NCI-H82 treated with DMSO at 0.1 percent for 48 hours (cell line): ENCODE measurements at regions not wholly inside any gene's neighbourhood (a gene's known extent, or its start where the extent isn't known, plus 50 kb on each side); places are given as distances from the start of the nearest gene placed in this dataset.
"Not testable (repeated sequence)": the region's sequence is repeated elsewhere in the genome, so short reads cannot be mapped to it uniquely, and the experiment has no call there.

Source experiments
- DNase-seq: peaks from one replicate; lab custom pipeline; 2025; ENCODE audit not compliant: unreplicated experiment; lab: John Stamatoyannopoulos, UW

- no peak for DNase-seq
These were observed 259.0 kb upstream of the HS3ST1 start for GRCh38 chr4:11687727-11688126.

- no peak for DNase-seq
These were observed 256.8 kb upstream of the HS3ST1 start for GRCh38 chr4:11685481-11685880.

DNA sequence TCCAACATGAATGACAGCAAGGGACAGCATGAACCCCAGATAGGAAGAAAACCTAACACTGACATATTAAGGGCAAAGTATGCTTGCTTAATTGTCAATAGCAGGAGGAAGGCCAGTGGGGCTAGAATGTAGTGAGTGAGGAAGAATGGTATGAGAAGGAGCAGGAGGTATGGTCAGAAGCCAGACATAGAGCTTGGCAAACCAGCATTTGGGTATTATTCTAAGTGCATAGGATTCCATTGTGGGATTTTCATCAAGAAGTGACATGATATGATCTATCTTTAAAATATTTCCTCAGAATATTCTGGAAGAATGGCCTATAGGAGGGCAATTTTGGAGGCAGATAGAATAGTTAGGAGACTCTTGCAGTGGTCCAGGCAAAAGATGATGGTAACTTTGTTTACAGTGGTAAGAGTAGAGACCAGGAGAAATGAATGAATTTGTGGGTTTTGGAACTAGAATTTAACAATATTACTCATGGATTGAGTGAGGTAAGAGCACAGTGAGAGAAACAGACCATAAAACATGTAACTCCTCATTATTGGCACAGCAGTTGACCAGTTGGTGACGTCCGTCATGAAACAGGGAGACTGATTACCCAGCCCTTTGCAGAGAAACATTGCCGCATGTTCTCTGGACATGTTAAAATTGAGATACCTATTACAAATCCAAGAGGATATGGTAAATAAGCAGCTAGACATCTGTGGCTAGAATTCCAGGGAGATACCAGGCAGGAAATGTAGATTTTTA is 246.5 kb upstream of the HS3ST1 start:
- no peak for DNase-seq

- no peak for DNase-seq
These were observed 241.6 kb upstream of the HS3ST1 start for GRCh38 chr4:11670304-11670703.

DNA sequence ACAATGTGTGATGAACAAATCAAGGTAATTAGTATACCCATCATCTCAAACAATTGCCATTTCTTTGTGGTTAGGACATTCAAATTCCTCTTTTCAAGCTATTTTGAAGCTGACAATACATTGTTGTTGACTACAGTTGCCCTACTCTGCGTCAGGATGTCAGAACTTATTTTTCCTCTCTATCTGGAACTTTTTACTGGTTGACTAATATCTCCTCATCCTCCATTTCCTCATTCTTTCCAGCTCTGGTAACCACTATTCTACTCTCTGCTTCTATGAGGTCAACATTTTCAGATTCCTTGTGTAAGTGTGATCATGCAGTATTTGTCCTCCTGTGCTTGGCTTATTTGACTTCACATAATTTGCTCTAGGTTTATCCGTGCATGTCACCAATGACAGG is 240.5 kb upstream of the HS3ST1 start:
- no peak for DNase-seq

GRCh38 chr4:11663114-11663513 is 234.4 kb upstream of the HS3ST1 start:
- DNase-seq: no peak

DNA sequence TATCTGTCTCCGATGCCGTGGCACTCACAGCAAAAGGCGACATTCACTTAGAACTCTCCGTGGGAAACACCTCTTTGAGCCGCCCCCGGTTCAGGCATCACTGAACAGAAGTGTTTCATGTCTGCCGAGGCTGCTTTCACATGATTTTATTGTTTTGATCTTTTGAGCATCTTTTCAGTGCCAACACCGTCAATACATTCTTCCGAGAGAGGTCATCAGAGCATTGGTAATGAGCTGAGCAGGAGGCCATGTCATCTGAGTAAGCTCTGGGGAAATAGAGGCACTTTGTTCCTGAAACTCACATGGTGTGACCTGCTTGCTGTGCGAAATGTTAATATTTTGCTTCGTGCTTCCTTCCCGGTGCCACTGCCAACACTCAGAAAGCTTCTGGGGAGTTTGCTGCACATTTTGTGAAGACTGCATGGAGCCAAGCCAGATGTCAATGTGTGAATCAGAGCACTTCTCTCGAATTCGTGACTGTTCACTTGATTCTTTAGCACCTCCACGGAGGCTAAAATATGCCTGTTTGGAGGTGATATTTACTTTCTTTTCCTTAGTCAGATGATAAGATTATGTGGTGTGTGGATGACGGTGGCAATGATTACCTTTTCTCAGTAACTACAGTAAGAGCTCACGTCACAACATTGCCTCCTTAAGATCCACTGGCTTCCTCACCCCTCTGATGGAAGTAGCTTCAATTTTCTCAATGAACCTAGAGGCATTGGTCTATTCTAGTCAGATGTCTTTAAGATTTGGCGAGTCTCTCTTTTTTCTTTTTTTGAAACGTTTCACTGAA is 222.3 kb upstream of the HS3ST1 start:
- no peak for DNase-seq

GRCh38 chr4:11647433-11647832 is 218.7 kb upstream of the HS3ST1 start:
- DNase-seq: no peak

- not testable (repeated sequence) for DNase-seq
These were observed 214.4 kb upstream of the HS3ST1 start for GRCh38 chr4:11643081-11643480.

DNA sequence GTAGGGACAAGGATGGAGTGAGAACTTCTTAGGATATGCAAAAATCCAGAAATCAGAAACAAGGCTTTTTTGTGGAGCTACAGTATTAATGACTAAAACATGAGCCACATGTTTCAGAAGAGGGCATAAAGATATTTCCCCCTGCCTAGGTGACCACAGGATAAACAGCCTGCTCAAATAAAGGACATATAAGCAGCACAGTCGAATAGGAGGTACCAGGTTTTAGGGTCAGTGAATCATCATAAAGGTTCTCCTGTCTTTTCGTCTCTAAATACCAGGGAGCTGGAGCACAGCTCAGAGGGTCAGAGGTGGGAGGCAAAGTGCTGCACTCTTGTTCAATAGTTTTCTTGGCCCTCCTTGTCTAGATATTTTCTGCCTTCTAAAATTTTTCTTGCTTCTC is 211.9 kb upstream of the HS3ST1 start:
- DNase-seq: no peak

DNA sequence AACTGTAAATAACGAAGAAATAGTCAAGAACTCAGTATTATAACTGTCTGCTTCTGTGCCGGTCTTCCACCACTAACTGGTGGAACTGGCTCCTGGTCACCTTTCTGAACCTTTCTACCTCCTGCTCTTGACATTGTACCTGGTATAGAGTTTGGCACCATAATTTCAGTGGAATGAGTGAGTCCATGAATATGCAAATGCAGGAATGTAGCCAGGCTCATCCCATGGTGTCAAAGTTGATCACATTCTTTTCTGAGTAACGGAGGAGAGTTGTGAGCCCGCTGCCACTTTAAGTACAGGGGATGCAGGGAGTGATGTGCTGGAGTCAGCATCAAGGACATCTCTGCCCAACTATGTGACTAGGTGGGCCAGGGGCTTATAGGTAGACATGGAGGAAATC is 207.9 kb upstream of the HS3ST1 start:
- DNase-seq: no peak

DNA sequence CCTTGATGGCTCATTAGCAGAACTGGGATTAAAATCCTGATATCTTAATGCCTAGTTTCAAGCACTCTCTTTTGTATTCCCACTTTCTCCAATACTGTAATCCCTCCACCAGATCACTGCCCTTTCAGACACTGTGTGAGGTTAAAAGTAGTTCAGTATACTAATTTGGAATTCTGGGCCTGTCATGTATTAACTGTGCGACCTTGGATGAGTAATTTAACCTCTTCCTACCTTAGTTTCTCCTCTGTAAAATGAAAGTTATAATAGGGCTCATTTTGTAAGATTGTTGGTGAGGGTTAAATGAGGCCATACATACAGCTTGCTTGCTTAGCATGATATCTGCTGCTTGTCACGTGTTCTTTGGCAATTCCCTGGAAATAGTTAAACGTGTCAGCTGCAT is 207.3 kb upstream of the HS3ST1 start:
- DNase-seq: no peak

GRCh38 chr4:11635342-11635741 is 206.6 kb upstream of the HS3ST1 start:
- no peak for DNase-seq

GRCh38 chr4:11634283-11634682 is 205.6 kb upstream of the HS3ST1 start:
- no peak for DNase-seq

- DNase-seq: no peak
These were observed 204.7 kb upstream of the HS3ST1 start for GRCh38 chr4:11633430-11633829.

GRCh38 chr4:11632483-11632882 is 203.8 kb upstream of the HS3ST1 start:
- no peak for DNase-seq

DNA sequence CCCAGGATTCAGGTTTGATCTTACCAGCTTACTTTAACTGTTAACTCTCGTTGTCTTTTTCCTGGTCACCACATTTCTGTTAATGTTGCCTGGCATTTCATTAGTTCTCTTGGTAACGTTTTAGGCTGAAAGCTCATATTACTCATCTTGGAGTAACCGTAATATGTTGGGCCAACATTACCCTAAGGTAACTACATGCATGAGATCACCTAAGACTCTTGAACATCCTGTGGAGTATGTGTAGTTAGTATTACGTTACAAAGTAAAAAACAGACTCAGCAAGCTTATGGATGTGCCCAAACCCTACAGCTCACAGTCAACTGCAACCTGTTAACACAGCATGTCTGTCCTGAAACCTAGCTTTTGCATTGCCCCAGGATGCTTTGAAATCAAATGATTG is 203.3 kb upstream of the HS3ST1 start:
- DNase-seq: no peak

DNA sequence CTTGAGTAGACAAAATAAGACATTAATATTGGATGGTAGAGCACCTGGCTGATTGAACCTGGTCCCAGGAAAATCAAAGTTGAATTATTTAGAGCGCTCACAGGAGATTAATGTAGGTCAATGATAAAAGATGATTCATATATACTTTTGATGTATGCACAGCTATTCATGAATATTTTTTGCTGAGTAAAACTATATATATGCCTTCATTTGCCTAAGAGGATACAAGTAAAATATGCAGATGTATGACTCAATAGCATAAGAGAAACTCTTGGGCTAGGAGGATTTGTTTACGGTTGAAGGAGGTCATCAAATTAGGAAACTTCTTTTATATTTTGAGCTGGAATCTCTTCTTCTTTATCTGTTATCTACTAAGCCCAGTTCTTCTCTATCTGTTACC is 202.7 kb upstream of the HS3ST1 start:
- DNase-seq: no peak

- DNase-seq: no peak
These were observed 199.5 kb upstream of the HS3ST1 start for GRCh38 chr4:11628093-11628725.

DNA sequence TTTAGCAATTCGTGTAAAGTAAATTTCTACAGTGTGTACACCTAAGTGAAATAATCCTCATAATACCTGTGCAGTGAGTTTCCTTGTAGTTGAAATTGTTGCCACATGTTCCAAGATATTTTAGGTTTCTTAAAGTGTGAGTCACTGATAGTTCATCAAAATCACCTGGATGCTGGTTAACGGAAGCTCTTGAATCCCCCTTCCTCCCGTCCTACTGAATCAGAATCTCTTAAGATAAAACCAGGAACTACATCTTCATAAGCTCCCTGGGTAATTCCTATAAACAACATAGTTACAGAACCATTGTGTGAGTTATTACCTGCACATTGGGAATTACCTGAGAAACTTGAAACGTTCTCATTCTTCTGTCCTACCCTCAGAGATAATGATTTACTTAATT is 197.4 kb upstream of the HS3ST1 start:
- DNase-seq: no peak

DNA sequence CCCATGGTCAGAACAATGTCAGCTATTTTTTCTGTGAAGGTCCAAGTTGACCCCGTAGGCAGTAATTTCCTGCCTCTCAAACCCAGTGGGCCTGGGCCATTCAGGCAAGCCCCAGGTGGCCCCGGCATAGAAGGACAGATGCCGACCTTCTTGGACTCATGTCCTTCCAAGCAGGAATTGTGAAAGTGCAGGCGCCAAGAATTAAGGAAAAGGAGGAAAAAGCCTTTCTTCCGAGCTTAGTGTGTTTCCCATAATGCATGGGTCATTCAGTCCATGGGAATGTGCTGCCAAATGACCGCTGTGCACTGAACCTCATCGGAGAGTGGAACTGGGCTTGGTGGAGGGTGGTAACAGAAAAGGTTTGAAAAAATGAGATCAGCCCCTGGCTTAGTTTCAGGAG is 196.5 kb upstream of the HS3ST1 start:
- DNase-seq: no peak

GRCh38 chr4:11624370-11624769 is 195.7 kb upstream of the HS3ST1 start:
- DNase-seq: no peak
